HCT116 (cell line): ENCODE measurements at regions not wholly inside any gene's neighbourhood (a gene's known extent, or its start where the extent isn't known, plus 50 kb on each side); places are given as distances from the start of the nearest gene placed in this dataset.

Source experiments
- ATAC-seq: fragments of 200-7000 bp; cut with Tn5 transposase; 2 replicates; pipeline ENCODE4 v1.9.1; 2020; ENCODE audit warnings: mild to moderate bottlenecking, moderate library complexity
- BruUV-seq: library from RNA; stranded (reverse); fragments of 400-500 nt; replicated peaks from 2 replicates; lab custom pipeline; 2021; lab: Mats Ljungman, UMichigan
- CTCF ChIA-PET: fragments of 300-600 bp; sonication (Branson Sonifier 250); formaldehyde crosslinking; loops from one replicate; lab custom pipeline; 2021; ENCODE audit warnings: antibody characterized with exemption; lab: Charles Lee
- POLR2A ChIA-PET: fragments of 300-600, 350-600 bp; sonication (Branson Sonifier 250); formaldehyde crosslinking; loops from one replicate; lab custom pipeline; 2021; ENCODE audit warnings: antibody characterized with exemption; lab: Charles Lee
- RAD21 ChIA-PET, 2 experiments: fragments of 300-600 bp; sonication (Branson Sonifier 250); formaldehyde crosslinking; loops; one replicate each; lab custom pipeline; 2023; ENCODE audit warnings: low total read pairs in 2 of 2; ENCODE audit not compliant: uncharacterized antibody in 2 of 2, unreplicated experiment in 2 of 2, low non-redundant PET in 1 of 2; lab: Charles Lee
- DNase-seq: peaks from one replicate; pipeline ENCODE4 v3.0.0-alpha.2; 2010; ENCODE audit warnings: low read depth, low spot score
- H2AFZ ChIP-seq: fragments of 200-600 bp; shearing (Covaris generic), sonication (generic); 2 replicates; pipeline ENCODE4 v1.6.1; 2017; ENCODE audit warnings: low read depth, mixed run types, mixed read lengths, antibody characterized with exemption, low read length; ENCODE audit not compliant: poor library complexity, severe bottlenecking
- H3K27ac ChIP-seq: 2 replicates; pipeline ENCODE4 v1.5.1; 2012; ENCODE audit warnings: low read depth, low read length
- H3K27me3 ChIP-seq: fragments of 200-600 bp; sonication (generic); 2 replicates; pipeline ENCODE4 v1.6.1; 2016; ENCODE audit warnings: mixed run types, low read length, mixed read lengths; ENCODE audit not compliant: insufficient read depth
- H3K36me3 ChIP-seq, 2 experiments: fragments of 200-500 bp in 1 of 2; fragments of 200-600 bp in 1 of 2; sonication (Bioruptor generic) in 1 of 2; sonication (generic) in 1 of 2; 2 replicates each; pipeline versions ENCODE4 v1.5.1 to v1.6.1; 2014 to 2016; ENCODE audit warnings: low read length in 2 of 2, inconsistent platforms in 1 of 2, mixed read lengths in 1 of 2, mixed run types in 1 of 2; ENCODE audit not compliant: insufficient read depth in 2 of 2, control insufficient read depth in 1 of 2
- H3K4me1 ChIP-seq, 2 experiments: fragments of 200-600 bp in 1 of 2; sonication (generic) in 1 of 2; 2 replicates each; pipeline versions ENCODE4 v1.5.1 to v1.6.1; 2012 to 2017; ENCODE audit warnings: low read length in 2 of 2, inconsistent platforms in 1 of 2, mild to moderate bottlenecking in 1 of 2, mixed read lengths in 1 of 2, mixed run types in 1 of 2, moderate library complexity in 1 of 2; ENCODE audit not compliant: insufficient read depth in 2 of 2, control insufficient read depth in 1 of 2
- H3K4me2 ChIP-seq: fragments of 200-600 bp; sonication (generic); 2 replicates; pipeline ENCODE4 v1.6.1; 2017; ENCODE audit warnings: mixed run types, low read length, mixed read lengths
- H3K4me3 ChIP-seq, 2 experiments: fragments of 200-600 bp in 1 of 2; sonication (generic) in 1 of 2; replicated peaks in 1 of 2; 2 replicates each; pipeline ENCODE4 v1.5.1; 2011 to 2016; ENCODE audit warnings: low read length in 2 of 2, control low read depth in 1 of 2, low read depth in 1 of 2, mild to moderate bottlenecking in 1 of 2, mixed read lengths in 1 of 2, mixed run types in 1 of 2
- H3K79me2 ChIP-seq: fragments of 200-600 bp; sonication (generic); 2 replicates; pipeline ENCODE4 v1.6.1; 2017; ENCODE audit warnings: mild to moderate bottlenecking, mixed run types, low read length, moderate library complexity, mixed read lengths; ENCODE audit not compliant: insufficient read depth
- H3K9ac ChIP-seq: fragments of 200-600 bp; sonication (generic); 2 replicates; pipeline ENCODE4 v1.6.1; 2016; ENCODE audit warnings: low read length, mixed read lengths
- H3K9me2 ChIP-seq: fragments of 200-600 bp; sonication (generic), shearing (Covaris generic); 2 replicates; pipeline ENCODE4 v1.6.1; 2017; ENCODE audit warnings: mixed run types, mild to moderate bottlenecking, moderate library complexity; ENCODE audit not compliant: insufficient read depth
- H3K9me3 ChIP-seq, 2 experiments: fragments of 200-500 bp in 1 of 2; fragments of 200-600 bp in 1 of 2; sonication (Bioruptor generic) in 1 of 2; sonication (generic) in 1 of 2; 2 replicates each; pipeline ENCODE4 v1.6.1; 2014 to 2017; ENCODE audit warnings: low read length in 2 of 2, mixed read lengths in 2 of 2, inconsistent platforms in 1 of 2, low read depth in 1 of 2, mild to moderate bottlenecking in 1 of 2, mixed run types in 1 of 2, moderate library complexity in 1 of 2; ENCODE audit not compliant: control insufficient read depth in 1 of 2, insufficient read depth in 1 of 2
- H4K20me1 ChIP-seq: fragments of 200-600 bp; sonication (generic), shearing (Covaris generic); 2 replicates; pipeline ENCODE4 v1.6.1; 2017; ENCODE audit warnings: mixed run types, mild to moderate bottlenecking, moderate library complexity; ENCODE audit not compliant: insufficient read depth
- CEBPB ChIP-seq: IDR thresholded peaks from 2 replicates; pipeline ENCODE4 v1.6.1; 2012; ENCODE audit warnings: low read depth
- ELF1 ChIP-seq: IDR thresholded peaks from 2 replicates; pipeline ENCODE4 v1.6.1; 2012; ENCODE audit warnings: low read depth, borderline replicate concordance
- EZH2 ChIP-seq: fragments of 200-600 bp; sonication (generic); IDR thresholded peaks from 2 replicates; pipeline ENCODE4 v1.6.1; 2017; ENCODE audit warnings: antibody characterized with exemption, mixed run types
- EZH2phosphoT487 ChIP-seq: fragments of 200-600 bp; IDR thresholded peaks from 2 replicates; pipeline ENCODE4 v1.6.1; 2018; ENCODE audit warnings: antibody characterized with exemption, borderline replicate concordance
- FOSL1 ChIP-seq: IDR thresholded peaks from 2 replicates; pipeline ENCODE4 v1.6.1; 2012; ENCODE audit warnings: low read depth
- JUND ChIP-seq: IDR thresholded peaks from 2 replicates; pipeline ENCODE4 v1.6.1; 2012
- RAD21 ChIP-seq: IDR thresholded peaks from 2 replicates; pipeline ENCODE4 v1.6.1; 2012; ENCODE audit warnings: low read depth, mild to moderate bottlenecking
- SP1 ChIP-seq: IDR thresholded peaks from 2 replicates; pipeline ENCODE4 v1.6.1; 2012; ENCODE audit warnings: low read depth
- TCF7L2 ChIP-seq: IDR thresholded peaks from 2 replicates; pipeline ENCODE4 v1.7.0; 2011; ENCODE audit warnings: borderline replicate concordance, inconsistent platforms; ENCODE audit not compliant: insufficient read depth, insufficient read length; ENCODE audit errors: extremely low read depth
- ZFX ChIP-seq: fragments of 450-650 bp; IDR thresholded peaks from 2 replicates; pipeline ENCODE4 v1.6.1; 2017
- ZNF274 ChIP-seq: fragments of 200-500 bp; sonication (Bioruptor generic); IDR thresholded peaks from 2 replicates; pipeline ENCODE4 v1.6.1; 2014; ENCODE audit warnings: mild to moderate bottlenecking, low read depth, low read length, inconsistent platforms
- intact Hi-C: fragments of 100-400 bp; cut with micrococcal nuclease; formaldehyde crosslinking; loops from 2 replicates; pipeline ENCODE4 v1.10.0; 2022
- TF ChIP-seq, protein P1 (sequence below): IDR thresholded peaks from 2 replicates; pipeline ENCODE4 v1.6.1; 2012
- TF ChIP-seq, protein P2 (sequence below): IDR thresholded peaks from 2 replicates; pipeline ENCODE4 v1.6.1; 2012; ENCODE audit warnings: low read depth
- TF ChIP-seq, protein P3 (sequence below): IDR thresholded peaks from 2 replicates; pipeline ENCODE4 v1.6.1; 2012
- TF ChIP-seq, protein P4 (sequence below): IDR thresholded peaks from 2 replicates; pipeline ENCODE4 v1.6.1; 2011; ENCODE audit warnings: mild to moderate bottlenecking, low read length, moderate library complexity; ENCODE audit not compliant: insufficient replicate concordance; ENCODE audit errors: extremely low read depth

DNA sequence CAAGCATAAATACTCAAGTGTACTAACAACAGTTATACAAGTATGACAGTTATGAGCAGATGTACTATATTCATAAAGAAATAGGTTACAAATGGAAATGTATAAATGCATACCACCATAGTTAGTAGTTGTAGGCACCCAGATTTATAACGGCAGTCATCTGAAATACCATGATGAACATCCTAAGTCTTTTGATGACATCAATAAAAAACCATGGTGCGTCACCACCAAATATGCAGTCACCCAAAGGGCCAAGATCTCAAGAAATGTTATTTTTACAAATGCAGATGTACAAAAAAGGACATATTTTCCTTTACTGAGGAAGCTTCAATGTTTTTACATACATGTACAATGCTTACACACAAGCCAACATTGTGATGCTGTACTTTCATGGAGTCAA lies 70.8 kb upstream of the XPA start:
- Histone ChIP-seq H3K4me3 (no peak overlapping the region), H3K79me2 (no peaks in the 10 kb centered on the region), H4K20me1 (no peaks in the 10 kb centered on the region), H2AFZ (no peak overlapping the region), H3K27me3 (no peaks in the 10 kb centered on the region; the same call in 1 of the 2 replicates), H3K4me2 (no peak overlapping the region), H3K36me3 (no peaks in the 10 kb centered on the region), H3K9ac (no peak overlapping the region), H3K4me1 (no peaks in the 10 kb centered on the region), H3K27ac (no peak overlapping the region), H3K9me3 (no peaks in the 10 kb centered on the region), H3K9me2 (no peaks in the 10 kb centered on the region)
- TF ChIP-seq, protein P1, sequence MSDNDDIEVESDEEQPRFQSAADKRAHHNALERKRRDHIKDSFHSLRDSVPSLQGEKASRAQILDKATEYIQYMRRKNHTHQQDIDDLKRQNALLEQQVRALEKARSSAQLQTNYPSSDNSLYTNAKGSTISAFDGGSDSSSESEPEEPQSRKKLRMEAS = no peak
- TF ChIP-seq FOSL1 = no peak
- no peak for TF ChIP-seq ZNF274
- TF ChIP-seq CEBPB = no peak
- no peak for TF ChIP-seq TCF7L2
- TF ChIP-seq SP1 = no peak
- no peak for TF ChIP-seq ELF1
- TF ChIP-seq, protein P2, sequence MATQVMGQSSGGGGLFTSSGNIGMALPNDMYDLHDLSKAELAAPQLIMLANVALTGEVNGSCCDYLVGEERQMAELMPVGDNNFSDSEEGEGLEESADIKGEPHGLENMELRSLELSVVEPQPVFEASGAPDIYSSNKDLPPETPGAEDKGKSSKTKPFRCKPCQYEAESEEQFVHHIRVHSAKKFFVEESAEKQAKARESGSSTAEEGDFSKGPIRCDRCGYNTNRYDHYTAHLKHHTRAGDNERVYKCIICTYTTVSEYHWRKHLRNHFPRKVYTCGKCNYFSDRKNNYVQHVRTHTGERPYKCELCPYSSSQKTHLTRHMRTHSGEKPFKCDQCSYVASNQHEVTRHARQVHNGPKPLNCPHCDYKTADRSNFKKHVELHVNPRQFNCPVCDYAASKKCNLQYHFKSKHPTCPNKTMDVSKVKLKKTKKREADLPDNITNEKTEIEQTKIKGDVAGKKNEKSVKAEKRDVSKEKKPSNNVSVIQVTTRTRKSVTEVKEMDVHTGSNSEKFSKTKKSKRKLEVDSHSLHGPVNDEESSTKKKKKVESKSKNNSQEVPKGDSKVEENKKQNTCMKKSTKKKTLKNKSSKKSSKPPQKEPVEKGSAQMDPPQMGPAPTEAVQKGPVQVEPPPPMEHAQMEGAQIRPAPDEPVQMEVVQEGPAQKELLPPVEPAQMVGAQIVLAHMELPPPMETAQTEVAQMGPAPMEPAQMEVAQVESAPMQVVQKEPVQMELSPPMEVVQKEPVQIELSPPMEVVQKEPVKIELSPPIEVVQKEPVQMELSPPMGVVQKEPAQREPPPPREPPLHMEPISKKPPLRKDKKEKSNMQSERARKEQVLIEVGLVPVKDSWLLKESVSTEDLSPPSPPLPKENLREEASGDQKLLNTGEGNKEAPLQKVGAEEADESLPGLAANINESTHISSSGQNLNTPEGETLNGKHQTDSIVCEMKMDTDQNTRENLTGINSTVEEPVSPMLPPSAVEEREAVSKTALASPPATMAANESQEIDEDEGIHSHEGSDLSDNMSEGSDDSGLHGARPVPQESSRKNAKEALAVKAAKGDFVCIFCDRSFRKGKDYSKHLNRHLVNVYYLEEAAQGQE = no peak
- no peak for TF ChIP-seq EZH2
- TF ChIP-seq, protein P3, sequence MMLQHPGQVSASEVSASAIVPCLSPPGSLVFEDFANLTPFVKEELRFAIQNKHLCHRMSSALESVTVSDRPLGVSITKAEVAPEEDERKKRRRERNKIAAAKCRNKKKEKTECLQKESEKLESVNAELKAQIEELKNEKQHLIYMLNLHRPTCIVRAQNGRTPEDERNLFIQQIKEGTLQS = no peak
- TF ChIP-seq EZH2phosphoT487 = no peak
- TF ChIP-seq, protein P4, sequence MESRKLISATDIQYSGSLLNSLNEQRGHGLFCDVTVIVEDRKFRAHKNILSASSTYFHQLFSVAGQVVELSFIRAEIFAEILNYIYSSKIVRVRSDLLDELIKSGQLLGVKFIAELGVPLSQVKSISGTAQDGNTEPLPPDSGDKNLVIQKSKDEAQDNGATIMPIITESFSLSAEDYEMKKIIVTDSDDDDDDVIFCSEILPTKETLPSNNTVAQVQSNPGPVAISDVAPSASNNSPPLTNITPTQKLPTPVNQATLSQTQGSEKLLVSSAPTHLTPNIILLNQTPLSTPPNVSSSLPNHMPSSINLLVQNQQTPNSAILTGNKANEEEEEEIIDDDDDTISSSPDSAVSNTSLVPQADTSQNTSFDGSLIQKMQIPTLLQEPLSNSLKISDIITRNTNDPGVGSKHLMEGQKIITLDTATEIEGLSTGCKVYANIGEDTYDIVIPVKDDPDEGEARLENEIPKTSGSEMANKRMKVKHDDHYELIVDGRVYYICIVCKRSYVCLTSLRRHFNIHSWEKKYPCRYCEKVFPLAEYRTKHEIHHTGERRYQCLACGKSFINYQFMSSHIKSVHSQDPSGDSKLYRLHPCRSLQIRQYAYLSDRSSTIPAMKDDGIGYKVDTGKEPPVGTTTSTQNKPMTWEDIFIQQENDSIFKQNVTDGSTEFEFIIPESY = no peak
- TF ChIP-seq ZFX = no peak
- no peak for TF ChIP-seq JUND
- TF ChIP-seq RAD21 = no peak
- ChIA-PET CTCF (no interaction called here), RAD21 (no interaction called here), POLR2A (no interaction called here)
- intact Hi-C loops = no loop called here
- no peak for ATAC-seq
- no peak for DNase-seq
- no TSS peak for BruUV-seq
